Natural killer cell (primary cell): ENCODE measurements at regions not wholly inside any gene's neighbourhood (a gene's known extent, or its start where the extent isn't known, plus 50 kb on each side); places are given as distances from the start of the nearest gene placed in this dataset.

ENCODE experiments used
- ATAC-seq, 3 donors: fragments of 150-1000 bp in 2 of 3; fragments of 200-7000 bp in 1 of 3; cut with Tn5 transposase; 1 replicate in 1 of 3; 2 replicates in 2 of 3; pipeline ENCODE4 v1.10.0; 2021; ENCODE audit warnings: mild to moderate bottlenecking in 2 of 3, moderate library complexity in 2 of 3
- DNase-seq, 2 donors: peaks; one replicate each; pipeline versions ENCODE4 v3.0.0 to v3.0.0-alpha.2; 2013 to 2021; ENCODE audit warnings: mixed read lengths in 1 of 2
- H3K27ac ChIP-seq: one replicate; pipeline ENCODE4 v1.5.1; 2013; ENCODE audit warnings: mild to moderate bottlenecking, low read length
- H3K27me3 ChIP-seq: one replicate; pipeline ENCODE4 v1.6.1; 2013; ENCODE audit warnings: low read length; ENCODE audit not compliant: control insufficient read depth, insufficient read depth
- H3K36me3 ChIP-seq: one replicate; pipeline ENCODE4 v1.6.1; 2013; ENCODE audit warnings: low read length; ENCODE audit not compliant: control insufficient read depth, insufficient read depth
- H3K4me1 ChIP-seq: one replicate; pipeline ENCODE4 v1.6.1; 2013; ENCODE audit warnings: low read length; ENCODE audit not compliant: control insufficient read depth, insufficient read depth
- H3K4me3 ChIP-seq: one replicate; pipeline ENCODE4 v1.5.1; 2013; ENCODE audit warnings: low read length
- H3K9me3 ChIP-seq: one replicate; pipeline ENCODE4 v1.6.1; 2013; ENCODE audit warnings: low read length; ENCODE audit not compliant: control insufficient read depth, insufficient read depth
- H3K27ac Mint-ChIP-seq, 2 donors: one replicate each; pipeline ENCODE4 v1.8.0; 2022; ENCODE audit warnings: mild to moderate bottlenecking in 2 of 2, mixed read lengths in 2 of 2, moderate library complexity in 1 of 2
- H3K27me3 Mint-ChIP-seq, 2 donors: one replicate each; pipeline ENCODE4 v1.8.0; 2022; ENCODE audit warnings: low read depth in 2 of 2, mixed read lengths in 2 of 2
- H3K36me3 Mint-ChIP-seq: one replicate; pipeline ENCODE4 v1.8.0; 2022; ENCODE audit warnings: mixed read lengths
- H3K4me1 Mint-ChIP-seq, 2 donors: one replicate each; pipeline ENCODE4 v1.8.0; 2022; ENCODE audit warnings: mixed read lengths in 2 of 2
- H3K4me3 Mint-ChIP-seq: one replicate; pipeline ENCODE4 v1.8.0; 2022; ENCODE audit warnings: mild to moderate bottlenecking, moderate library complexity, mixed read lengths
- H3K9me3 Mint-ChIP-seq, 2 donors: one replicate each; pipeline ENCODE4 v1.8.0; 2022; ENCODE audit warnings: mixed read lengths in 2 of 2
- WGBS: methylation state at CpG from one replicate; pipeline ENCODE4 v1.1.7; 2013; ENCODE audit warnings: missing lambda C conversion rate; ENCODE audit not compliant: insufficient coverage; 5-methylcytosine and 5-hydroxymethylcytosine counted together
- intact Hi-C: fragments of 100-400 bp; cut with micrococcal nuclease; formaldehyde crosslinking; loops from one replicate; pipeline ENCODE4 v1.14.2; 2022
- TF ChIP-seq, protein P1 (sequence below): fragments of 200-600 bp; IDR thresholded peaks from one replicate; pipeline ENCODE4 v1.8.0; 2022; ENCODE audit warnings: antibody characterized with exemption

DNA sequence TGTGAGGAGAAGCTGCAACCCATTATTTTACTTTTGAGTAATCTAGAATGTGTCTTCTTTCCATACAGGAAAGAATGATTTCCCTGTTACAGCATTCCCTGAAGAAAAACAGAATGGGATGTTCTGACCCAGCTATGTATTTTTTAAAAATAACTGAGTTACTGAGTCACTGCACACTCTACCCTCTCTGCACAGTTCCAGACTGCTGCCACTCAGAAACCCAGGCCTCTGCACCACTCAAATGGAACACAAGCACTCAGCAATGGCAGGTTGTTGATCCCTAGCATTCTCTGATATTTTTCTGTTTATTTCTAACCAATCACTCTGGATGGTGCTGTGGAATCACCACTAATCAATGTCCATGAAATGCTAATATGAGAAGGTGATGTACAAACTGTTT lies 1300.0 kb upstream of the FAM98A start:
- Mint-ChIP-seq H3K4me3 (no peak overlapping the region), H3K4me1 (no peaks in the 10 kb centered on the region), H3K36me3 (no peaks in the 10 kb centered on the region), H3K27me3 (no peaks in the 10 kb centered on the region), H3K9me3 (peaks cover 13 to 15% of the 10 kb centered on the region in 2 donors), H3K27ac (no peak overlapping the region)
- no peaks in the 10 kb centered on the region for H3K4me1 ChIP-seq
- H3K36me3 ChIP-seq = no peaks in the 10 kb centered on the region
- no peak for ATAC-seq
- no peak overlapping the region for H3K27ac ChIP-seq
- H3K4me3 ChIP-seq = no peak overlapping the region
- no peak for DNase-seq
- H3K27me3 ChIP-seq = no peaks in the 10 kb centered on the region
- TF ChIP-seq, protein P1, sequence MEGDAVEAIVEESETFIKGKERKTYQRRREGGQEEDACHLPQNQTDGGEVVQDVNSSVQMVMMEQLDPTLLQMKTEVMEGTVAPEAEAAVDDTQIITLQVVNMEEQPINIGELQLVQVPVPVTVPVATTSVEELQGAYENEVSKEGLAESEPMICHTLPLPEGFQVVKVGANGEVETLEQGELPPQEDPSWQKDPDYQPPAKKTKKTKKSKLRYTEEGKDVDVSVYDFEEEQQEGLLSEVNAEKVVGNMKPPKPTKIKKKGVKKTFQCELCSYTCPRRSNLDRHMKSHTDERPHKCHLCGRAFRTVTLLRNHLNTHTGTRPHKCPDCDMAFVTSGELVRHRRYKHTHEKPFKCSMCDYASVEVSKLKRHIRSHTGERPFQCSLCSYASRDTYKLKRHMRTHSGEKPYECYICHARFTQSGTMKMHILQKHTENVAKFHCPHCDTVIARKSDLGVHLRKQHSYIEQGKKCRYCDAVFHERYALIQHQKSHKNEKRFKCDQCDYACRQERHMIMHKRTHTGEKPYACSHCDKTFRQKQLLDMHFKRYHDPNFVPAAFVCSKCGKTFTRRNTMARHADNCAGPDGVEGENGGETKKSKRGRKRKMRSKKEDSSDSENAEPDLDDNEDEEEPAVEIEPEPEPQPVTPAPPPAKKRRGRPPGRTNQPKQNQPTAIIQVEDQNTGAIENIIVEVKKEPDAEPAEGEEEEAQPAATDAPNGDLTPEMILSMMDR = no peak
- intact Hi-C loops = no loop called here
- no peaks in the 10 kb centered on the region for H3K9me3 ChIP-seq

DNA sequence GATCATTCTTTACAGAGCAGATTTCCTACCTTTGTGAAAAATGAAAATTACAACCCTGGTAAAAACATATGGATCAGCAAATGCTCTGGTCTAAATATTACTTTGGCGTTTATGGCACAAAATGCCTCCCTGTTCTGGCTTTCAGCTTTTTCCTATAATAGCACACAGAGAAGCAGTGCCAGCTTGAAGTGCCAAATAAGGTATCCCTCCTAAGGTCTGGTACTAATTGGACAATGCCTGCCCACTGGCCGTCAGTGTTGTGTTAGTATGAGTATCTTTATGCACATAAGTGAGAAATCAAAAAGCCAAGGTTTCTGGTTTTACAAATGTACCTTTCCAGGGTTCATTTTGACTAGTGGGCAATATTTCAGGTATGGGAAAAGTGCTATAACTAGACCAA lies 1293.7 kb upstream of the FAM98A start:
- H3K9me3 ChIP-seq = no peaks in the 10 kb centered on the region
- no peak overlapping the region for H3K27ac Mint-ChIP-seq
- DNase-seq = no peak
- no peaks in the 10 kb centered on the region for H3K36me3 ChIP-seq
- no peaks in the 10 kb centered on the region for H3K4me1 ChIP-seq
- H3K27me3 ChIP-seq = no peaks in the 10 kb centered on the region
- 82% methylated on average over 2 of the region's 2 CpGs for WGBS
- H3K4me3 Mint-ChIP-seq = no peak overlapping the region
- peaks cover 6 to 15% of the 10 kb centered on the region in 2 donors for H3K9me3 Mint-ChIP-seq
- H3K27ac ChIP-seq = no peak overlapping the region
- intact Hi-C loops = no loop called here
- no peak for ATAC-seq
- H3K27me3 Mint-ChIP-seq = no peaks in the 10 kb centered on the region
- no peaks in the 10 kb centered on the region for H3K36me3 Mint-ChIP-seq
- no peaks in the 10 kb centered on the region for H3K4me1 Mint-ChIP-seq
- TF ChIP-seq, protein P1 = no peak
- H3K4me3 ChIP-seq = no peak overlapping the region

DNA sequence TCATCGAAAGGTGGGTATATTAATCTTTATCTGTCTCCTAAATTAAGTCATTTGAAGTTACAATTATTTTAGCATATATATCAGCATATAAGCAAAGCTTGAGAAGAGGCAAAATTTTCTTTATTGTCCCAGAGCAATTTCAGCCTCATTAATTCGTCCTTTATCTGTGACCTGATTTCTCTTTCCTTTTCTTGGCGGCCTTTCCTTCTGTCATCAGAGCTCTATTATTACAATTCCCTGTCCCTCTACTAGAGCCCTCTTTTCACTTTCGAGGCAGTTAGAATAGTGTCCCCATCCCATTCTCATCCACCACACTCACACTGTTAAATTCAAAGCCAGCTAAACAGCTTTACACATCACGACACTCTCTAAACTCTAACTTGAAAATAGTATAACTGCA lies 1293.2 kb upstream of the FAM98A start:
- H3K9me3 Mint-ChIP-seq = peaks cover 5 to 15% of the 10 kb centered on the region in 2 donors
- H3K27ac Mint-ChIP-seq = no peak overlapping the region
- Histone ChIP-seq H3K4me1 (no peaks in the 10 kb centered on the region), H3K4me3 (no peak overlapping the region), H3K36me3 (no peaks in the 10 kb centered on the region), H3K27ac (no peak overlapping the region), H3K9me3 (no peaks in the 10 kb centered on the region), H3K27me3 (no peaks in the 10 kb centered on the region)
- H3K27me3 Mint-ChIP-seq = no peaks in the 10 kb centered on the region
- no peaks in the 10 kb centered on the region for H3K36me3 Mint-ChIP-seq
- intact Hi-C loops = no loop called here
- TF ChIP-seq, protein P1 = no peak
- H3K4me1 Mint-ChIP-seq = no peaks in the 10 kb centered on the region
- no peak overlapping the region for H3K4me3 Mint-ChIP-seq
- WGBS = 89% methylated on average over 4 of the region's 5 CpGs
- ATAC-seq (no peak), DNase-seq (no peak)

DNA sequence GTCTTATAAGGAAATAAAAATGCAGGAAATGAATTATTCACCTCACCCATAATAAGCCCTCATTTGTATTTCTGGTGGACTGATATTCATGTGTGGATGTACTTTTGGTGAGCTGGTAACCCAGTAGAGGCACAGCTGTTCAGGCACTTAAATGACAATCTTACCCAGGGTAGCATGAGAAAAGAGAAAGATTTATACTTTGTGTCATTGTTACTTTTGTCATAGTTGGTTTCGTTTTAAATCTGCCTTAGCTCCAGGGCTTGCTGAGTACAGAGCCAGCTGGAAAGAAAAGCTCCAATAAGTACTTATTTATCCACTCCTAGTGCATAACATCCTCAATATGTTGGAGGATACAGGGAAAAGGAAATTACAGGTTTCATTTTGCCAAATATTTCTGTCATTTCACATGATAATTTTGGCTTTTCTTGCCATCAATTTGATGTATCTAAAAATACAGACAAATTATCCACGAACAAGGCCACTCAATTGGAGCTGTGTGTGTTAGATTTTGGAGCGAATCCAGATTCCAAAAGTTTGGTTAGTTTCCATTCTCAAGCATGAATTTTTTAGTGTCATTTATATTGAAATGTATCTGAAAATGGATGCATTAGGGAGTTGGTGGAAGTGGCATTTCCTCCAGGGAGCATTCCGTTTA lies 1276.1 kb upstream of the FAM98A start:
- no peak overlapping the region for H3K27ac ChIP-seq
- ATAC-seq (no peak), DNase-seq (no peak)
- H3K27me3 ChIP-seq = no peaks in the 10 kb centered on the region
- TF ChIP-seq, protein P1 = no peak
- Mint-ChIP-seq H3K27me3 (no peaks in the 10 kb centered on the region), H3K27ac (no peak overlapping the region), H3K4me3 (no peak overlapping the region), H3K4me1 (no peaks in the 10 kb centered on the region), H3K36me3 (no peaks in the 10 kb centered on the region), H3K9me3 (peaks cover 6 to 7% of the 10 kb centered on the region in 2 donors)
- intact Hi-C loops = no loop called here
- H3K4me3 ChIP-seq = no peak overlapping the region
- no peaks in the 10 kb centered on the region for H3K4me1 ChIP-seq
- WGBS = 90% methylated on average over 2 of the region's 4 CpGs
- H3K36me3 ChIP-seq = no peaks in the 10 kb centered on the region
- H3K9me3 ChIP-seq = no peaks in the 10 kb centered on the region
